ENCODE measurements at regions not wholly inside any gene's neighbourhood (a gene's known extent, or its start where the extent isn't known, plus 50 kb on each side); places are given as distances from the start of the nearest gene placed in this dataset.

GRCh38 chr4:129369361-129370010 is 273.5 kb downstream of the C4orf33 start:
- Histone ChIP-seq H3K9me3 (ENCODE audit: control insufficient read depth, insufficient read depth, low read depth, low read length) (no peaks in the 10 kb centered on the region), H3K27ac (ENCODE audit: extremely low read depth, low read depth, low read length) (no peak overlapping the region), H3K4me1 (ENCODE audit: control insufficient read depth, insufficient read depth, low read length) (no peaks in the 10 kb centered on the region), H3K4me3 (ENCODE audit: low read depth, low read length) (no peak overlapping the region), H3K36me3 (ENCODE audit: control insufficient read depth in 2 of 2, insufficient read depth in 1 of 2, low read length in 2 of 2) (no peaks in the 10 kb centered on the region)
- ChIA-PET POLR2A (no interaction called here), CTCF (no interaction called here)
- TF ChIP-seq ZNF626 (tag by site-specific recombination; IDR thresholded peaks at IDR 0.05) (no peak), ZBTB17 (tag by site-specific recombination; IDR thresholded peaks at IDR 0.05) (no peak)

GRCh38 chr4:129371065-129371464 is 275.1 kb downstream of the C4orf33 start:
- H3K36me3 ChIP-seq (ENCODE audit: control insufficient read depth in 2 of 2, insufficient read depth in 1 of 2, low read length in 2 of 2) = no peaks in the 10 kb centered on the region
- no peak overlapping the region for H3K27ac ChIP-seq (ENCODE audit: extremely low read depth, low read depth, low read length)
- ChIA-PET CTCF (interaction anchor here (0.6 kb wide), 1 partner anchor 82 kb away, joined by 3 read pairs; no protein-coding TSS in a partner anchor), POLR2A (no interaction called here)
- TF ChIP-seq AEBP2 (tag by site-specific recombination; IDR thresholded peaks at IDR 0.05; ENCODE audit: borderline replicate concordance) (no peak), ZNF174 (tag by site-specific recombination; IDR thresholded peaks at IDR 0.05) (no peak), ZNF18 (tag by site-specific recombination; IDR thresholded peaks at IDR 0.05) (no peak), ZNF660 (tag by site-specific recombination; IDR thresholded peaks at IDR 0.05) (no peak), WT1 (tag by site-specific recombination; IDR thresholded peaks at IDR 0.05) (no peak), HOXC10 (CRISPR knock-in tag; IDR thresholded peaks at IDR 0.05) (no peak), ZBTB8A (tag by site-specific recombination; IDR thresholded peaks at IDR 0.05) (no peak), PRDM2 (tag by site-specific recombination; IDR thresholded peaks at IDR 0.05; ENCODE audit: borderline replicate concordance) (no peak), ZNF37A (tag by site-specific recombination; IDR thresholded peaks at IDR 0.05) (no peak), ZBTB20 (tag by site-specific recombination; IDR thresholded peaks at IDR 0.05) (no peak), ZBTB48 (tag by site-specific recombination; IDR thresholded peaks at IDR 0.05) (no peak)
- H3K4me3 ChIP-seq (ENCODE audit: low read depth, low read length) = no peak overlapping the region
- no peaks in the 10 kb centered on the region for H3K9me3 ChIP-seq (ENCODE audit: control insufficient read depth, insufficient read depth, low read depth, low read length)
- H3K4me1 ChIP-seq (ENCODE audit: control insufficient read depth, insufficient read depth, low read length) = no peaks in the 10 kb centered on the region

- Histone ChIP-seq H3K4me3 (ENCODE audit: low read depth, low read length) (no peak overlapping the region), H3K4me1 (ENCODE audit: control insufficient read depth, insufficient read depth, low read length) (no peaks in the 10 kb centered on the region), H3K27ac (ENCODE audit: extremely low read depth, low read depth, low read length) (no peak overlapping the region), H3K9me3 (ENCODE audit: control insufficient read depth, insufficient read depth, low read depth, low read length) (no peaks in the 10 kb centered on the region), H3K36me3 (ENCODE audit: control insufficient read depth in 2 of 2, insufficient read depth in 1 of 2, low read length in 2 of 2) (no peaks in the 10 kb centered on the region)
- no peak for TF ChIP-seq BCL11A (tag by site-specific recombination; IDR thresholded peaks at IDR 0.05; ENCODE audit: low read depth)
- no peak for TF ChIP-seq ZNF433 (tag by site-specific recombination; IDR thresholded peaks at IDR 0.05; ENCODE audit: low read depth)
- TF ChIP-seq ZNF266 (tag by site-specific recombination; IDR thresholded peaks at IDR 0.05; ENCODE audit: low read depth) = no peak
- no peak for TF ChIP-seq AEBP2 (tag by site-specific recombination; IDR thresholded peaks at IDR 0.05; ENCODE audit: borderline replicate concordance)
- no peak for TF ChIP-seq ZNF701 (tag by site-specific recombination; IDR thresholded peaks at IDR 0.05)
- TF ChIP-seq ZNF121 (tag by site-specific recombination; IDR thresholded peaks at IDR 0.05) = no peak
- TF ChIP-seq ZNF670 (tag by site-specific recombination; IDR thresholded peaks at IDR 0.05; ENCODE audit: low read depth) = no peak
- no peak for TF ChIP-seq ZNF19 (tag by site-specific recombination; IDR thresholded peaks at IDR 0.05; ENCODE audit: low read depth)
- ChIA-PET CTCF (no interaction called here), POLR2A (no interaction called here)
Observed at GRCh38 chr4:129371926-129372325, 276.0 kb downstream of the C4orf33 start.

All from HEK293 (cell line).